GM18868 (cell line): ENCODE measurements at regions not wholly inside any gene's neighbourhood (a gene's known extent, or its start where the extent isn't known, plus 50 kb on each side); places are given as distances from the start of the nearest gene placed in this dataset.

Experiments
- ATAC-seq: cut with Tn5 transposase; IDR thresholded peaks from one replicate; pipeline ENCODE4 v1.9.1; 2021; ENCODE audit warnings: mild to moderate bottlenecking, moderate library complexity; ENCODE audit not compliant: unreplicated experiment

DNA sequence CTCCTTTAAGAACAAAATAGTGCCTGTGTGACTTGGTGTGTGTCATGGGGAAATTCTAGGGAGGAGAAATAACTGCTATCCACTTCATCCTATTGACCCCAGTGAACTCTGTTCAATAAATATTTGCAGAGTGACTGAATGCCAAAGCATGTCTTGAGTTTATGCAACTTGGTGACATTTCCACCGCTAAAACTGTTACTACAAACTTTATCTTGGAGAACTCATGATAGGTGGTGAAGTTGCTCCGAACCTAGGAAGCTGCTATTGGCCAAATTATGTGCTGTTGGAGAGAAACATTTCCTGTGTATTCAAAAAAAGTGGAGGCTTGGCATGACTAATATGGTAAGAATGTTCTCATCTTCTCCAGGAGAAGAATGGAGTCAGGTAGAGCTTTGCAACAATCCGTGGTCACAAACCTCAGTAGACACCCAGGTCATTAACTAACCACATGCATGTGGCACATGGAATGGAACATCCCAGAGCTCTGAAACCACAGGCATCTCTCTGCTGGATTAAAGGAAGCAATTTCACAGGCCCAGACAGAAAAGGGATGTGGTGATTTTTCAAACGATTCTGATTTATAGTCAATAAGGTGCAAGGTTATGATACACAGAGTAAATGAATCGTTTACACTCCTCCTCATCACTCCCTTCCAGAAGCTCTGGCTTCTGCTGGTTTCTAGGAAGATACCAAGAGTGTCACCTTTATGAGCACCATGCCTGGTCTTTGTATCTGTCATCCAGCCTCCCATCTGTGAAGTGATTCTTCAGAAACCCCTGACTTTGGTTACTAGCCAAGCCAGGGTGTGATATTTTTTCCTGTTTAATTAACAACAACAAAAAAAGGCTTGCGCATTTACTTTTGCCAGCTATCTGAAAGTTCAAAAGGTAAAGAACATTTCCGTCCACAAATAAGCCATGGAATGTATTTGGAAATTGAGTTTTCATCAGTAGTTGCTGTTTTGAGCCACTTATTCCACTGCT lies 361.1 kb downstream of the TGFB2 start:
- no peak for ATAC-seq

DNA sequence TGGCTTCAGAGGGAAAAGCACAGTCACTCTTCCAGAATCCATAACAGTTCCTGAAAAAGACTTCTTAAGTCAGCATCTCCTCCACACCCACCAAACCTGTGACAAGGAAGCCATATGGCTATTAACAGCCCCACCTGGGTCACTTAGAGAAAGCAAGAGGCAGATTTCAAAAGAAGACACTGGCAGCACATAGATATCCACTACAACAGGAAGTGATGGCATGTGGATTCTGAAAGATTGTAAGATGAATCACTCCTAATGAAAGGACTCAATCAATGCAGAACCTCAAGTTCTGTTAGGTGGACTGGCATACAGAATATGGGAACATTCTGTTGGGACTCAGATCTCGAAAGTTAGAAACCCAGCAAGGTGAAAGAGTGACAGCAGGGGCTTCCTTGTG lies 365.9 kb downstream of the TGFB2 start:
- ATAC-seq: no peak

DNA sequence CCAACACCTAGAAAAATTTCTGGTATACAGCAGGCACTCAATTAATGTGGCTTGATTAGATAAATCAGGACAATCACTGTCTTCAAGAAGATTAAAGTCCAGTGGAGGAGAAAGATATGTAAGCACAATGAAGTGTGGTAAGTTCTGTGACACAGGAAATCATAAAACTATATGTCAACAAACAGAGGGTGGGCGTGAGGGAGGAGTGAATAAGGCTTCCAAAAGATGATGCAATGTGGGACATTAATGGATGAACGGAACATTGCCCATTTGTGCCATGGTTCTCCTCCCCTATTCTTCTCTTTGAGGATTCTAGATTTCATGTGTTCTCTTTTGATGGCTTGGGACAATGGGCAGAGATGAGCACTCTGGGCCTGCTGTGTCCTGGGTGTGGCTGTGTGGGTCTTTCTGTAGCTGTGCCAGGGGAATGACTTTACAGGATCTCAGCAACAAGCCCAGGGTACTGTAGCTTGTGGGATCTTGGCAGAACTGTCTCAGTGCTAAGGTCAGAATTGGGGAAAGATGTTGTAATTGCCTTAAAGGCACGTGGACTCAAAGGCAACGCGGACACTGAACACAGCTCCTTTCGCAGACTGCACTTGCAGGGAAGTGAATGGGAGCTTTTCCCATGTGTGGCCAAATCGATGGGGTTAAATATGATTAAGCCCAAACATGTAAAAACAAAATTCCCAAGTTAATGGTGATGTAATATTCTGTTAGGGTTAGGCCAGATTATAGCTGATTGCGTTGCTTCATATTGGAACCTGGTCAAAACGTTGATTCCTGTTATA lies 366.9 kb downstream of the TGFB2 start:
- ATAC-seq: no peak

DNA sequence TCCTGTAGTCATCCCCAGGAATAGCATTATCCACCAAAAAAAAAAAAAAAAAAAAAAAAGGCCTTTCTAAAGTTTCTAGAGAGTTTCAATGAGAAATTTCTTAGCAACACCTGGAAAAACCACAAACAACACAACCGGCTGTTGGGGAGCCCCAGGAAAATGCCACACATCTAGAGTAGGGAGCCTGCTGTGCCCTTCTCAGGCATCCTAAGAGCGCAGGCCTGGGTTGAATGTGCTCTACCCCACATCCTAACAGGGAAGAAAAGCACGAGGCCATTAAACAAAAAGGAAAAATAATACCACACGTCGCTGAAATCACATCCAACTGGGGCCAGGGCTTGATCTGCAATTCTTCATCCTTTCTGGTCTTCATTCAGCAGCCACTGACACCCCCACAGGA lies 367.5 kb downstream of the TGFB2 start:
- ATAC-seq: no peak

DNA sequence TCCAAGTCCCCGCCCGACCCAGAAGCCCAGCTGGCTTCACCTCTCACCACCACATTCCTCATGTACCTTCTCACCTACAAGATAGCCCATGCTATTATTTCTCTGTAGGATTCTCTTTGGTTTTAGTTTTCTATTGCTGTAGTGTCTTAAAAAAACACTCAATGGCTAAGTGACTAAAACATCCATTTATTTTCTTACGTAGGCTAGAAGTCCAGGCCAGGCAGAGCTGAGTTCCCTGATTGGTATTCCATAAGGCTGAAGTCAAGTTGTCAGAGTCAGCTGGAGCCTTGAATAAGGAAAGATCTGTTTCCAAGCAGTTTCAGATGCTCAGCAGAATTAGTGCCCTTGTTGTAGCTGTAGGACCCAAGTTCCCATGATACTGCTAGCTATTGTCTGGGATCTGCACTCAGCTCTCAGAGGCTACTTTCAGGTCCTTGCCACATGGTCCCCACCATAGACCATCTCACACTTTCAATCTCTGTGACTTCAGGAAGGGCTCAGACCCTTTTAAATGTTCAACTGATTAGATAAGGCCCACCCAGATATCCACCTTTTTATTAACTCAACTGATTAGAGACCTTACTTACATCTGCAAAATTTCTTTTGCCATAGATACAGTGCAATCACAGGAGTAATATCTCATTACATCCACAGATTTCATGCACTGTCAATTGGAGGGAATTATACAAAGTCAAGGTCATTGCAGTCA lies 371.0 kb downstream of the TGFB2 start:
- no peak for ATAC-seq

DNA sequence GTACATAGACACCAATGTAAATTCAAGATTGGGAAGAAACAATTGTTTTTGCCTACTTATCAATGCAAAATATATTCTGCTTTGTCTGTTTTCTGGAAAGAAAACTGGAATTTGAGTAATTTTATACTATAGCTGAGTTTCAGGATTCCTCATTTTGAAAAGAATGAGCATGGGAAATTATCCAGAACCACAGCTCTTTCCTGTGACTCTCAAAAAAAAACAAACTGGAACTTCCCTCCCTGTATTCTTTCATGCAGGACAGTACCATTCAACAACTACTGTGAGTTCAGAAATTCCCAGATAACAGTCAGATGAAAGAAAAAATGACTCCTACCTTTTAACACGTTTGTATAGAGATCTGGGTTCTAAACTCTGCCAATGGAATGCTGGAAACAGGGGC lies 372.4 kb downstream of the TGFB2 start:
- no peak for ATAC-seq

DNA sequence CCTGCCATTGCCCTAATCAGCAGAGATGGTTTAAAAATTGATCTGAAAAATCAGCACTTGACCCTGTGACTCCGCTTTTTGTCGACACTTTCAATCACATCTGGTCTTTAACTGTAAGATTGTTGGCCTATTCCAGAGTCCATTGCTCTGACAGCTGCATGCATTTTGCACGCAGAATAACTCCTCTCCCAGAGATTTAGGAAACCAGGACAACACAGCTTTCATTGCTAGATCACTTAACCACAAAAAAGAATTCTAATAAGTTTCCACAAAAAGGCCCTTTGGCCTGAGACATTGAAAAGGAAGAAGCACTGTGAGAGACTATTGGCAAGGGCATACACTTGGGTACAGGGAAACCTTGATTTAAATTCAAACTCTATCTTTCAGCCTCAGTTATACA lies 373.1 kb downstream of the TGFB2 start:
- no peak for ATAC-seq

DNA sequence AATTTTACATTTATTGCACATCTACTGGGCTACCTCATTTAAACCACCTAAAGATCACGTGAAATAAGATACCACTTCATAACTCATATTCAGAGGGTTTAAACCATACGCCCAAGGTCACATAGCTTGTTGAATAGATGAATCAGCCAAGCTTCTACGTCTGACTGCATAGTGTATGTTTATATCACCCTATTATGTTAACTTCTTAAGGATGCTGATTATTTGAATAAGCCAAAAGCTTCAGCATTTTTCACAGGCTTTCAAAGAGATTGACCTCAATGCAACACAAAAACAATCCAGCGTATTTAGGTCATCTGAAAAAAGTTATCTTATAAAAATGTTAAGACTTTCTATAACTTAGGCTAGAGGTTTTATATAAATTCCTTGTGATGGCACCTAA lies 373.8 kb downstream of the TGFB2 start:
- no peak for ATAC-seq

DNA sequence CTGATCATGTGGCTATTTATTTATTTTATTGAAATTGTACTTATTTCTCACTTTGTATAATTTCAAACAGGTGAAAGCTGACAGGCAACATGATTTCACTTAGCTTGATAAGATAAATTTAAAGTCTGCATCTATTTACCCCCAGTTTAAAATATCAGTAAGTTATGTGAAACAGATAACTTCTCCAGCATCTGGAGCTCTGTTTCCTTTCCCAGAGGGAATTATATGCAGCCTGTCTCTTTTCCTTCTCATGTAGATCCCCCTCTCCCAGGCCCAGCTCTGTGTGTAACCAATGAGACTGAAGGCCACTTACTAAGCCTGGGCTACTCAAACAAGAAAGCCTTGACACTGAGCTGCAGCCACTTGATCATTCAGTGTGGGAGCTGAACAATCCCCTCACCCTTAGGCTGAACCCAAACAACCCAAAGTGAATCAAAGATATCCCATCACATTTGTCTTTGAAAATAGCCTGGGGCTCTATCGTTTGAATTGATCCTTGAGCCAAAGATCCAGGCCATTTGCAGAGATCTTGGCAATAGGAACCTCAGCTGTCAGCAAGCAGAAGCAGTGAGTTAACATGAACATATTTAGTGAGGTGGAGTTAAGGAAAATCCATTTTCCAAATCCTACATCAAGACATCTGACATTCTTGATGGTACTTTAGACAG lies 383.9 kb downstream of the TGFB2 start:
- ATAC-seq: no peak

DNA sequence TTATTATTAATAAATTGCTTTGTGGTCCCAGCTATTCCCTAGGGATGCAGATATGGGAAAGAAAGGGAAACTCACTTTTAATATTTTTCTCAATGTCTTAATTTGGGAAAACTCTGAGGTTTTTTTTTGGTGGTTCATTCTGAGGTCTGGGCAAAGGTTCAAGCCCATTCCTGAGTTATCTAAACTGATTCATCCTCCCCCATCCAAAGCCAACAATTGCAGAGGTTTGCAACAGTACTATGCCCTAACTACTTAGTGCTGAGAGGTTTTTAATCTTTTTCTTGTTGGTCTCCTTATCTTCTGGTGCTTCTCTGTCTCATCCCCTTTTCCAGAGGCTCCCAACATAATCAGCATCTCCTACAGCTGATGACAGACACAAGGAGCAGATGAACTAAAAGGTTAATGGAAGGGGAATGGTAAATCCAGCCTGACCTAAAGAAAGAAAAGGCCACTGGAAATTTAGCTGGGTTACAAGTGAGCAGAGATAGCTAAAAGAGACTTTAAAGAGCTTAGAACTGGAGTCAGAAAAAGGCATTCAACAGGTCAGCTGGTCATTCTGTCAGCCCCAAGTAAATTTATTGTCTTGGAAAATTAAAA lies 390.4 kb downstream of the TGFB2 start:
- ATAC-seq: no peak

DNA sequence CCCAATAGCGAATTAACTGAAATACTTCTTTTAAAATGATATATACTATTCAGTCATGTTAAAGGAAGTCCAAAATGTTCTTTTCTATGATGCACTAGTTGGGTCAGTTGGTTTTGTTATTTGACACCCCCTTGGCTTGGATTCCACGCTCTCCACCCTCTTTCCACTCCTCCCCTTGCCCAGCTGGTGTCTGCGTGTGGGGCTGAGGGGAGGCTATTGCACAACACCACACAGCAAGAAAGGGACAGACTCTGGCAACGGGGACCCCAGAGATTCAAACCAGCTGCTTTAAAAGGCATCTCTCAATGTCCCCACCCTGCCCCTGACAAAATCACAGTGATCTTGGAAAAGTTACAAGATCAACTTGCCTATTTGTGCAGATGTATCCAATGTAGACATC lies 394.3 kb downstream of the TGFB2 start:
- no peak for ATAC-seq

DNA sequence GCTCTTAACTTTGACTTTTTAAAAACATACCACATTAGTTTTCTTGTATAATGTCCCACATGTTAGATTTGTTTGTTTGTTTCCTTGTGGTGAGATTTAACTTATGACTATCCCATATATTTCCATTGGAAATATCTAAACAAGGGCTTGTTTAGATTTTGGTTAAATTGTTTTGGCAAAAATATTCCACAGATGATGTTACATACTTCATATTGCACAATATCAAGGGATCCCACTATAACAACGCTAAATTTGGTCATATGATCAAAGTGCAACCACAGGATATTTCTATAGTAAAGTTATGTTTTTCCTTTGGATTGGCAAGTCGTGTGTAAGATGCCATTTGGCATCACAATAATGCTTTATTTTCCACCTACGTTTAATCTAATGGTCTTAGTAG lies 396.7 kb downstream of the TGFB2 start:
- no peak for ATAC-seq

DNA sequence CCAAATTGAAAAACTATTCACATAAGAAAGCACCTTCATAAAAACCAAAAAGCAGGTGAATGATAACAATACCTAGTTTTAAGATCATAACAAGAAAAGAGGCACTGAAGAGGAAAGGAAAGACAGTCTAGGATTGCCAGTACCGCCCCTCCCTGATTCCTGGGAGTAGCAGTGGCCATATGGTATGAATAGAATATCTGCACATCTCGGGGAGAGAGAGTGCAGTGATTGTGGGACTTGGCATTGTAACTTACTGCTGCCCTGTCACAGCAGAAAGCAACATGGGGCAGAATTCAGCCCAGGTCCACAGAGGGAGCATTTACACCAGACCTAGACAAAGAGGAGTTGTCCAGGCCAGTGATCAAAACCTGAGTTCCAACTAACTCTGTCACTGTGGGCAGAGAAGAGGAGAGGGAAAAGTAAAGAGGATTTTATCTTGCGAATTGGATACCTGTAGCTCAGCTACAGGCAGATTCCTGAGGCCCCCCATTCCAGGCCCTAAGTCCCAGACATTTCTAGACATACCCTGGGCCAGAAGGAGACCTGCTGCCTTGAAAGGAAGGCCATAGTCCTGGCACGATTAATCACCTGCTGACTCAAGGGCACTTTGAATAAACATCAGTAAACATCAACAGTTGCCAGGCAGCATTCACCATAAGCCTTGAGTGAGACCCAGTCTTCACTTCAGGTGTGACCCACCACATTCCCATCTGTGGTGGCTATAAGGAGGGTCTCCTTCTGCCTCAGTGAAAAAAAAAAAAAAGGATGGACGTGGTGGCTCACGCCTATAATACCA lies 397.5 kb downstream of the TGFB2 start:
- ATAC-seq: no peak

DNA sequence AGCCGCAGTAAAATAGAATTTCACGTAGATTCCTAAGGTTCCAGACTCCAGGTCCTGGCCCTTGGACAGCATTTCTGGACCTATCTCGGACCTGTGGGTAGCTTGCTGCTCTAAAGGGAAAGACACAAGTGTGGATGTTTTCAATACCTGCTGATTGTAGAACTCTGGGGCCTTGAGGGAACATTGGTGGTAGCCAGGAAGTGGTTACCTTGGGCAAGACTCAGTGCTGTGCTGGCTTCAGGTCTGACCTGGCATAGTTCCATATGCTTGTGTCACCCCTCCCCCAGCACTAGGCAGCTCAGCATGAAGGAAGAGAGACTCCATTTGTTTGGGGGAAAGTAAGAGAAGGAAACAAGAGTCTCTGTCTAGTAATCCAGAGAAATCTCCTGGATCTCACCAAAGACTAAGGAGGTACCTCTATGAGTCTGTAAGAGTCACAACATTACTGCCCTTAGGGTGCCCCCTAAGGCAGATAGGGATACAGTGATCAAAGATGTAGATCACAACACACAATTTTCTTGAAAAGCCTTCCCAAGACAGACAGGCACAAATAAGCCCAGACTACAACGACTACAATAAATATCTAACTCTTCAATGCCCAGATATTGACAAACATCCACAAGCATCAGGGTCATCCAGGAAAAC lies 398.8 kb downstream of the TGFB2 start:
- ATAC-seq: no peak

DNA sequence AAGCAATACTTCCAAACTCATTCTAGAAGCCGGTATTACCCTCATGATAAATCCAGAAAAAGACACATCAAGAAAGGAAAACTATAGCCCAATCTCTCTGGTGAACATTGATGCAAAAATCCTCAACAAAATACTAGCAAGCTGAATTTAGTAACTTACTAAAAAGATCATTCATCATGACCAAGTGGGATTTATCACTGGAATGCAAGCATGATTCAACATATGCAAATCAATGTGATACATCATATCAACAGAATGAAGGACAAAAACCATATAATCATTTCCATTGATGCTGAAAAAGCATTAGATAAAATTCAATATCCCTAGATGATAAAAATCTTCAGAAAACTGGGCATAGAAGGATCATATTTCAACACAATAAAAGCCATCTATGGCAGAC lies 402.9 kb downstream of the TGFB2 start:
- no peak for ATAC-seq

DNA sequence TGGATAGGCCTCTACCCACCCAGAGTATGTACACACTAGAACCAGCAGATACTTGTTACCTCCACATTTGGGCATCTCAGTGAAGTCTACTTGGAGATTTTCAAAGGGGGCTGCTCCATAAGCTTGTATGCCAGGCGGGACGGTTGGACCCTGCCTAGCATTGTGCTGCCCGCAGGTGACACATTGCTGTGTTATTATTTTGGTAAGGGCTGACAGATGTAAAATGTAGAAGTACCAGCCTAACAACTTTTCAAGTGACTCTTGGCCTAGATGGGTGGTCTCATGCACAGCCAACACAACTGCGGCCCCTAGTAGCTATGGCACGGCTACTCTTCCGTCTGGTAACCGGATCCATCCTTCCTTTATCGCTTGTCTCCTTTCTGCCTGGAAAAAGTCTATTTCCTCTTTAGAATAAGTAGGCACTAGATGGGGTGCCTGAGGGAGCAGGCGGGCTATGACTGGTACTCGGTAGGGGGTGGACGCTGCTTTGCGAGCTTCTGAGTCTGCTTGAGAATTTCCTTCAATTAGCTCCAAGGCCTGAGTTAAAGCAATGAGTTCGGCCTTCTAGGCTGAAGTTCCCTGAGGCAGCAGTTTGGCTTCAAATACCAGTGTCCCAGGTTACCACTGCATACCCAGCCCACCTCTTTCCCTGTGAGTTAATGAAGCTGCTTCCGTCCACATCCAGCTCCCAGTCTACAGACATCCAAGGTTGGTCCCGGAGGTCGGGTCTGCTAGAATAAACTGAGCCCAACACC lies 405.3 kb downstream of the TGFB2 start:
- no peak for ATAC-seq

DNA sequence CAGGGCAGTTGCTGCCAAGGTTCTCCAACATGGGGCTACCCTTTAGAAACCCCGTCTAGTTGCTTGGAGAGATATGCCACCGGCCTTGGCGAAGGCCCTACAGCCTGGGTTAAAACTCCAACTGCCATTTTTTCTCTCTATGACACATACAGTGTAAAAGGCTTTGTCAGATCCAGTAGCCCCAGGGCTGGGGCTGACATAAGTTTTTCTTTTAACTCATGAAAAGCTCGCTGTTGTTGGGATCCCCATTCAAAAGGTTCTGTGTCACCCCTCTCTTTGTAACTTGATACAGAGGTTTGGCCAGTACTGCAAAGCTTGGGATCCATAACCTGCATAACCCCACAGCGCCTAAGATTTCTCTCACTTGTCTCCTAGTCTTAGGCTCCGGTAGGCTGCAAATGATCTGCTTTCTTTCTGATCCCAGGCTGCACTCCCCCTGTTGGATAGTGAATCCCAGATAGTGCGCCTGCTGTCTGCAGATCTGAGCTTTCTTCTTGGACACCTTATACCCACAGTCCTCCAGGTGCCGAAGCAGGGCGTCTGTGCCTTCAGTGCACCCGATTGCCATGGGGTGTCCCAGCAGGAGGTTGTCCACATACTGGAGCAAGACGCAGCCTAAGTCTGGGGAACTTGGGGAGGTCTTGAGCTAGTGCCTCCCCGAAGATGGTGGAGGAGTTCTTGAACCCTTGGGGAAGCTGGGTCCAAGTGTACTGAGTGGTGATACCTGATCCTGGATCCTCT lies 406.2 kb downstream of the TGFB2 start:
- ATAC-seq: no peak

DNA sequence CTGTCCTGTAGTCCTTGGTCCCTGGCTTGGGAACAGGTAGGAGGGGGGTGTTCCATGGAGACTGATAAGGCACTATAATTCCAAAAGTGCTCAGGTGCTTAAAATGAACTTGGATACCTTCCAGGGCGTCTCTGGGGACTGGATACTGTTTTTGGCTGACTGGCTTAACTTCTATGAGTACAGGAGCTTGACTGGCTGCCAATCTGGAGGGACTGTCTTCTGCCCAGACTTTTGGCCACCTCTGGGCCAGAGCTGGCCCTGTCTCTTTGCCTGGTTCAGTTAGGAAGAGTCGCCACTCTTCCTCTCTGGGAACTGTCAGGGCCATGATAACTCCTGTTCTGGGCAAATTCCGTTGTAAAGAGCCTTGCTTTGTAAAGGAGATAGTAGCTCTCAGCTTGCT lies 407.0 kb downstream of the TGFB2 start:
- no peak for ATAC-seq
